ENCODE measurements at regions not wholly inside any gene's neighbourhood (a gene's known extent, or its start where the extent isn't known, plus 50 kb on each side); places are given as distances from the start of the nearest gene placed in this dataset.

DNA sequence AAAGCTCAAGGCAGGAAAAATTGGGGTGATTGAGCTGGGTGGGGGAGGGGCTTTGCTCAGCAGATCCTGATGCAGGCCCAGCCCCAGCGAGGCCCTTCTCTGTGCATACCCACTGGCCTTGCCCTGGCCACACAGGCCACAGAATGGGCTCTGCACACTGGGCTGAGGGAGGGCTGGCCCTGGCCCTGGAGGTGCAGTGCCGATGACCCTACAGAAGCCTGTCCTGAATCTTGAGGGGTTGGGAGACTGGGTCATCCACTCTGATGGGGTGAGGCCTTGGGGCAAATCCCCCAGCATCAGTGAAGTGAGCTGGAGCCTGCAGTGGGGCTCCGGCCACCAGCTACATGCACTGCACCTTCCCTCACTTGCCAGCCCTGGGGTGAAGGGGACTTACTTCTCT, 153.1 kb downstream of the URI1 start:
- TF ChIP-seq, protein P1, sequence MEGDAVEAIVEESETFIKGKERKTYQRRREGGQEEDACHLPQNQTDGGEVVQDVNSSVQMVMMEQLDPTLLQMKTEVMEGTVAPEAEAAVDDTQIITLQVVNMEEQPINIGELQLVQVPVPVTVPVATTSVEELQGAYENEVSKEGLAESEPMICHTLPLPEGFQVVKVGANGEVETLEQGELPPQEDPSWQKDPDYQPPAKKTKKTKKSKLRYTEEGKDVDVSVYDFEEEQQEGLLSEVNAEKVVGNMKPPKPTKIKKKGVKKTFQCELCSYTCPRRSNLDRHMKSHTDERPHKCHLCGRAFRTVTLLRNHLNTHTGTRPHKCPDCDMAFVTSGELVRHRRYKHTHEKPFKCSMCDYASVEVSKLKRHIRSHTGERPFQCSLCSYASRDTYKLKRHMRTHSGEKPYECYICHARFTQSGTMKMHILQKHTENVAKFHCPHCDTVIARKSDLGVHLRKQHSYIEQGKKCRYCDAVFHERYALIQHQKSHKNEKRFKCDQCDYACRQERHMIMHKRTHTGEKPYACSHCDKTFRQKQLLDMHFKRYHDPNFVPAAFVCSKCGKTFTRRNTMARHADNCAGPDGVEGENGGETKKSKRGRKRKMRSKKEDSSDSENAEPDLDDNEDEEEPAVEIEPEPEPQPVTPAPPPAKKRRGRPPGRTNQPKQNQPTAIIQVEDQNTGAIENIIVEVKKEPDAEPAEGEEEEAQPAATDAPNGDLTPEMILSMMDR (IDR thresholded peaks at IDR 0.05): no peak
- no peak for TF ChIP-seq POLR2A (IDR thresholded peaks at IDR 0.05)
- no peak for TF ChIP-seq POLR2AphosphoS5 (IDR thresholded peaks at IDR 0.05)

All from gastroesophageal sphincter (tissue), 3 donors.